Astrocyte (in vitro differentiated cells and primary cell): ENCODE measurements at regions not wholly inside any gene's neighbourhood (a gene's known extent, or its start where the extent isn't known, plus 50 kb on each side); places are given as distances from the start of the nearest gene placed in this dataset.

ENCODE experiments used
- DNase-seq: peaks from one replicate; pipeline ENCODE4 v3.0.0-alpha.2; 2010; ENCODE audit warnings: low read depth
- FAIRE-seq: peaks from 2 replicates; lab custom pipeline; 2011; peaks lifted over from hg19 to GRCh38; lab: Jason Lieb, UNC
- H2AFZ ChIP-seq: 2 replicates; pipeline ENCODE4 v1.6.0; 2012; ENCODE audit warnings: low read depth, low read length, inconsistent platforms
- H3K27ac ChIP-seq: 2 replicates; pipeline ENCODE4 v1.5.1; 2011; ENCODE audit warnings: low read depth, low read length, inconsistent platforms
- H3K27me3 ChIP-seq: 2 replicates; pipeline ENCODE4 v1.6.0; 2011; ENCODE audit warnings: low read length, inconsistent platforms; ENCODE audit not compliant: insufficient read depth
- H3K36me3 ChIP-seq: 2 replicates; pipeline ENCODE4 v1.5.1; 2011; ENCODE audit warnings: low read length, inconsistent platforms; ENCODE audit not compliant: insufficient read depth
- H3K4me1 ChIP-seq: 2 replicates; pipeline ENCODE4 v1.5.1; 2011; ENCODE audit warnings: low read length, inconsistent platforms; ENCODE audit not compliant: insufficient read depth
- H3K4me2 ChIP-seq: 2 replicates; pipeline ENCODE4 v1.6.0; 2012; ENCODE audit warnings: low read length, inconsistent platforms
- H3K4me3 ChIP-seq: 2 replicates; pipeline ENCODE4 v1.5.1; 2011; ENCODE audit warnings: low read depth, mild to moderate bottlenecking, low read length, inconsistent platforms; ENCODE audit not compliant: insufficient read depth
- H3K79me2 ChIP-seq: 2 replicates; pipeline ENCODE4 v1.6.0; 2012; ENCODE audit warnings: mild to moderate bottlenecking, low read length, inconsistent platforms; ENCODE audit not compliant: insufficient read depth
- H3K9ac ChIP-seq: 2 replicates; pipeline ENCODE4 v1.6.0; 2012; ENCODE audit warnings: mild to moderate bottlenecking, low read length, inconsistent platforms
- H3K9me3 ChIP-seq: 2 replicates; pipeline ENCODE4 v1.5.1; 2012; ENCODE audit warnings: low read depth, mild to moderate bottlenecking, low read length, inconsistent platforms; ENCODE audit not compliant: insufficient read depth
- H4K20me1 ChIP-seq: 2 replicates; pipeline ENCODE4 v1.6.0; 2012; ENCODE audit warnings: low read length, inconsistent platforms; ENCODE audit not compliant: insufficient read depth
- H3K27ac Mint-ChIP-seq: one replicate; pipeline ENCODE4 v1.8.0; 2021; ENCODE audit warnings: mild to moderate bottlenecking, mixed read lengths; ENCODE audit not compliant: unreplicated experiment
- H3K27me3 Mint-ChIP-seq: one replicate; pipeline ENCODE4 v1.8.0; 2021; ENCODE audit warnings: low read depth, mixed read lengths; ENCODE audit not compliant: unreplicated experiment
- H3K36me3 Mint-ChIP-seq: one replicate; pipeline ENCODE4 v1.8.0; 2021; ENCODE audit warnings: low read depth, mixed read lengths; ENCODE audit not compliant: unreplicated experiment
- H3K4me1 Mint-ChIP-seq: one replicate; pipeline ENCODE4 v1.8.0; 2021; ENCODE audit warnings: low read depth, mixed read lengths; ENCODE audit not compliant: unreplicated experiment
- H3K4me3 Mint-ChIP-seq: one replicate; pipeline ENCODE4 v1.8.0; 2021; ENCODE audit warnings: mild to moderate bottlenecking, moderate library complexity, mixed read lengths; ENCODE audit not compliant: unreplicated experiment
- H3K9me3 Mint-ChIP-seq: one replicate; pipeline ENCODE4 v1.8.0; 2021; ENCODE audit warnings: mild to moderate bottlenecking, mixed read lengths; ENCODE audit not compliant: unreplicated experiment
- EZH2 ChIP-seq: IDR thresholded peaks from 2 replicates; pipeline ENCODE4 v1.6.1; 2012; ENCODE audit warnings: mild to moderate bottlenecking, low read length, inconsistent platforms; ENCODE audit not compliant: insufficient read depth
- TF ChIP-seq, protein P1 (sequence below): IDR thresholded peaks from 2 replicates; pipeline ENCODE4 v1.5.1; 2011; ENCODE audit warnings: low read depth, mild to moderate bottlenecking, inconsistent platforms, low read length, moderate library complexity; ENCODE audit not compliant: insufficient read depth

DNA sequence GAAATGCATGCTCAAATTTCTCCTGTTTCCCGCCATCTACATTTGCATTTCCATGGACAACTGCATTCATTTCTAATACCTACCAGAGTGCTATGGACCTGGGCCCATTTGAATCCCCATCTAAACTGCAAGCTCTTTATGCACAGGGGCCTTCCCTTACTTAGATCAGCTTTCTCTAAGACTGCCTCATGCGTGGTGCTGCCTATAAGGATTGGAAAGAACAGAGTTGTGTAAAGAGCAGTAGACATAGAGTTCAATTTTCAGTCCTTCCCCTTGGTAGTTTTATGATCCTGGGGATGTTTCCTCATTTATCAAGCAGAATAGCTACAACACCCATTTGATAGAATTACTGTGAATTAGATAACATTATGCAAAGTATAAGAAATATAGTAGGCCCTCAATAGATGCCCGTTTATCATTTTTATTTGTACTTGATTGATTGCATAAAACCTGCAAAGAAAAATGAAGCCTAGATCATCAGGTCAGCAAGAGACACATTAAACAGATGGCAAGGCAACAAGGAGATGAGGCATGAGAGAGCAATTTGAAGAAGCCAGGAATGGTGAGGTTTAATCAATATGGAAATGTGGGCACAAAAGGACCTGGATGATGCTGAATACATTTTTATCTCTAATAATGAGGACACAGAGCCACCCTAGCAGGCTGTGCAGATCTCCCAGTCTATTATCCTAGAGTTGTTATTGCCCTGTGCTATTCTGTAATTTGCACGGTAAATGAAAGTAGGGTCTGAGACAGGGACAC is 359.7 kb downstream of the FAM181B start:
- H3K36me3 ChIP-seq = no peaks in the 10 kb centered on the region
- no peaks in the 10 kb centered on the region for H3K4me1 Mint-ChIP-seq
- no peaks in the 10 kb centered on the region for H3K9me3 ChIP-seq
- H3K79me2 ChIP-seq = no peaks in the 10 kb centered on the region
- no peak overlapping the region for H2AFZ ChIP-seq
- no peak overlapping the region for H3K9ac ChIP-seq
- TF ChIP-seq, protein P1, sequence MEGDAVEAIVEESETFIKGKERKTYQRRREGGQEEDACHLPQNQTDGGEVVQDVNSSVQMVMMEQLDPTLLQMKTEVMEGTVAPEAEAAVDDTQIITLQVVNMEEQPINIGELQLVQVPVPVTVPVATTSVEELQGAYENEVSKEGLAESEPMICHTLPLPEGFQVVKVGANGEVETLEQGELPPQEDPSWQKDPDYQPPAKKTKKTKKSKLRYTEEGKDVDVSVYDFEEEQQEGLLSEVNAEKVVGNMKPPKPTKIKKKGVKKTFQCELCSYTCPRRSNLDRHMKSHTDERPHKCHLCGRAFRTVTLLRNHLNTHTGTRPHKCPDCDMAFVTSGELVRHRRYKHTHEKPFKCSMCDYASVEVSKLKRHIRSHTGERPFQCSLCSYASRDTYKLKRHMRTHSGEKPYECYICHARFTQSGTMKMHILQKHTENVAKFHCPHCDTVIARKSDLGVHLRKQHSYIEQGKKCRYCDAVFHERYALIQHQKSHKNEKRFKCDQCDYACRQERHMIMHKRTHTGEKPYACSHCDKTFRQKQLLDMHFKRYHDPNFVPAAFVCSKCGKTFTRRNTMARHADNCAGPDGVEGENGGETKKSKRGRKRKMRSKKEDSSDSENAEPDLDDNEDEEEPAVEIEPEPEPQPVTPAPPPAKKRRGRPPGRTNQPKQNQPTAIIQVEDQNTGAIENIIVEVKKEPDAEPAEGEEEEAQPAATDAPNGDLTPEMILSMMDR = no peak
- TF ChIP-seq EZH2 = no peak
- H3K4me3 ChIP-seq = no peak overlapping the region
- H3K4me1 ChIP-seq = no peaks in the 10 kb centered on the region
- no peaks in the 10 kb centered on the region for H3K27me3 ChIP-seq
- no peak overlapping the region for H3K27ac ChIP-seq
- H3K27ac Mint-ChIP-seq = no peak overlapping the region
- DNase-seq = no peak
- no peaks in the 10 kb centered on the region for H3K27me3 Mint-ChIP-seq
- no peak overlapping the region for H3K4me2 ChIP-seq
- no peaks in the 10 kb centered on the region for H3K36me3 Mint-ChIP-seq
- no peaks in the 10 kb centered on the region for H4K20me1 ChIP-seq
- FAIRE-seq = no peak
- no peak overlapping the region for H3K4me3 Mint-ChIP-seq
- no peaks in the 10 kb centered on the region for H3K9me3 Mint-ChIP-seq

GRCh38 chr11:82365351-82365750 is 368.3 kb downstream of the FAM181B start:
- Mint-ChIP-seq H3K4me1 (no peaks in the 10 kb centered on the region), H3K9me3 (no peaks in the 10 kb centered on the region), H3K4me3 (no peak overlapping the region), H3K27ac (no peak overlapping the region), H3K36me3 (no peaks in the 10 kb centered on the region), H3K27me3 (no peaks in the 10 kb centered on the region)
- TF ChIP-seq, protein P1 = no peak
- no peak for TF ChIP-seq EZH2
- Histone ChIP-seq H3K36me3 (no peaks in the 10 kb centered on the region), H3K4me2 (no peak overlapping the region), H3K27me3 (no peaks in the 10 kb centered on the region), H4K20me1 (no peaks in the 10 kb centered on the region), H3K27ac (no peak overlapping the region), H3K9ac (no peak overlapping the region), H3K4me3 (no peak overlapping the region), H3K4me1 (no peaks in the 10 kb centered on the region), H2AFZ (no peak overlapping the region), H3K9me3 (no peaks in the 10 kb centered on the region), H3K79me2 (no peaks in the 10 kb centered on the region)
- no peak for FAIRE-seq
- no peak for DNase-seq

DNA sequence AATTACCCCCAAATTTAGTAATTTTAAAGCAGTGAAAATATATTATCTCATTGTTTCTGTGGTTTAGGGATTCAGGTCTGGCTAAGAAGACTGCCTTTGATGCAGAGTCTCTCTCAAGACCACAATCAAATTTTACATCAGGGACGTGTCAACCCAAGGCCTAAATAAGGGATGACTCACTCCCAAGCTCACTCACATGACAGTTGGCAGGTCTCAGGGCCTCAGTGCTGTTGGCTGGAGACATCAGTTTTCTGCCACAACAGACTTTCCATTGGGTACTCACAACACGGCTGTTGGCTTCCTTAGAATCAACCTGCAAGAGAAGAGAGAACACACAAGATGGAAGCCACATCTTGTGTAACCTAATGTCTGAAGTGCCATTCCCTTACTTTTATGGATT is 377.3 kb downstream of the FAM181B start:
- Histone ChIP-seq H2AFZ (no peak overlapping the region), H3K9me3 (no peaks in the 10 kb centered on the region), H3K79me2 (no peaks in the 10 kb centered on the region), H3K36me3 (no peaks in the 10 kb centered on the region), H3K4me2 (no peak overlapping the region), H4K20me1 (no peaks in the 10 kb centered on the region), H3K27me3 (no peaks in the 10 kb centered on the region), H3K4me3 (no peak overlapping the region), H3K4me1 (no peaks in the 10 kb centered on the region), H3K9ac (no peak overlapping the region), H3K27ac (no peak overlapping the region)
- TF ChIP-seq, protein P1 = no peak
- no peak for TF ChIP-seq EZH2
- no peak overlapping the region for H3K27ac Mint-ChIP-seq
- H3K27me3 Mint-ChIP-seq = no peaks in the 10 kb centered on the region
- no peaks in the 10 kb centered on the region for H3K9me3 Mint-ChIP-seq
- DNase-seq = no peak
- no peak for FAIRE-seq
- H3K4me1 Mint-ChIP-seq = peaks cover 6% of the 10 kb centered on the region
- H3K36me3 Mint-ChIP-seq = no peaks in the 10 kb centered on the region
- H3K4me3 Mint-ChIP-seq = no peak overlapping the region
